ENCODE measurements at regions not wholly inside any gene's neighbourhood (a gene's known extent, or its start where the extent isn't known, plus 50 kb on each side); places are given as distances from the start of the nearest gene placed in this dataset.
"Not testable (repeated sequence)": the region's sequence is repeated elsewhere in the genome, so short reads cannot be mapped to it uniquely, and the experiment has no call there.

GRCh38 chr15:69748576-69749185 lies 296.1 kb downstream of the RPLP1 start:
- DNase-seq = no peak

GRCh38 chr15:69749274-69749673 lies 296.7 kb downstream of the RPLP1 start:
- DNase-seq = no peak

GRCh38 chr15:69749797-69750196 lies 297.2 kb downstream of the RPLP1 start:
- peak; percentile 19 for DNase-seq

- DNase-seq = no peak
Measured at GRCh38 chr15:69750253-69750652, 297.6 kb downstream of the RPLP1 start.

GRCh38 chr15:69751147-69751546 lies 298.5 kb downstream of the RPLP1 start:
- no peak for DNase-seq

GRCh38 chr15:69751566-69751965 lies 298.9 kb downstream of the RPLP1 start:
- DNase-seq = no peak

- DNase-seq = no peak
Measured at GRCh38 chr15:69753867-69754266, 301.2 kb downstream of the RPLP1 start.

GRCh38 chr15:69754313-69754712 lies 301.7 kb downstream of the RPLP1 start:
- no peak for DNase-seq

- DNase-seq = peak; percentile 7
Measured at GRCh38 chr15:69755551-69756310, 303.1 kb downstream of the RPLP1 start.

- DNase-seq = no peak
Measured at GRCh38 chr15:69756440-69756839, 303.8 kb downstream of the RPLP1 start.

GRCh38 chr15:69757186-69757585 lies 304.6 kb downstream of the RPLP1 start:
- no peak for DNase-seq

- DNase-seq = no peak
Measured at GRCh38 chr15:69758291-69758771, 305.7 kb downstream of the RPLP1 start.

- DNase-seq = no peak
Measured at GRCh38 chr15:69758810-69759790, 306.5 kb downstream of the RPLP1 start.

- no peak for DNase-seq
Measured at GRCh38 chr15:69760258-69760845, 307.7 kb downstream of the RPLP1 start.

GRCh38 chr15:69760890-69761568 lies 308.4 kb downstream of the RPLP1 start:
- no peak for DNase-seq

- DNase-seq = peak; percentile 81
Measured at GRCh38 chr15:69762373-69763148, 309.9 kb downstream of the RPLP1 start.

GRCh38 chr15:69763831-69764230 lies 311.2 kb downstream of the RPLP1 start:
- no peak for DNase-seq

- no peak for DNase-seq
Measured at GRCh38 chr15:69766156-69766555, 313.5 kb downstream of the RPLP1 start.

GRCh38 chr15:69767191-69767590 lies 314.6 kb downstream of the RPLP1 start:
- DNase-seq = no peak

GRCh38 chr15:69769336-69769735 lies 316.7 kb downstream of the RPLP1 start:
- not testable (repeated sequence) for DNase-seq

- not testable (repeated sequence) for DNase-seq
Measured at GRCh38 chr15:69774258-69774657, 321.6 kb downstream of the RPLP1 start.

Measured in NCI-H526 treated with DMSO at 0.1 percent for 48 hours (cell line).